ENCODE measurements at regions not wholly inside any gene's neighbourhood (a gene's known extent, or its start where the extent isn't known, plus 50 kb on each side); places are given as distances from the start of the nearest gene placed in this dataset.

GRCh38 chr3:34066328-34066727, 267.9 kb downstream of the PDCD6IP start:
- TF ChIP-seq, protein P1, sequence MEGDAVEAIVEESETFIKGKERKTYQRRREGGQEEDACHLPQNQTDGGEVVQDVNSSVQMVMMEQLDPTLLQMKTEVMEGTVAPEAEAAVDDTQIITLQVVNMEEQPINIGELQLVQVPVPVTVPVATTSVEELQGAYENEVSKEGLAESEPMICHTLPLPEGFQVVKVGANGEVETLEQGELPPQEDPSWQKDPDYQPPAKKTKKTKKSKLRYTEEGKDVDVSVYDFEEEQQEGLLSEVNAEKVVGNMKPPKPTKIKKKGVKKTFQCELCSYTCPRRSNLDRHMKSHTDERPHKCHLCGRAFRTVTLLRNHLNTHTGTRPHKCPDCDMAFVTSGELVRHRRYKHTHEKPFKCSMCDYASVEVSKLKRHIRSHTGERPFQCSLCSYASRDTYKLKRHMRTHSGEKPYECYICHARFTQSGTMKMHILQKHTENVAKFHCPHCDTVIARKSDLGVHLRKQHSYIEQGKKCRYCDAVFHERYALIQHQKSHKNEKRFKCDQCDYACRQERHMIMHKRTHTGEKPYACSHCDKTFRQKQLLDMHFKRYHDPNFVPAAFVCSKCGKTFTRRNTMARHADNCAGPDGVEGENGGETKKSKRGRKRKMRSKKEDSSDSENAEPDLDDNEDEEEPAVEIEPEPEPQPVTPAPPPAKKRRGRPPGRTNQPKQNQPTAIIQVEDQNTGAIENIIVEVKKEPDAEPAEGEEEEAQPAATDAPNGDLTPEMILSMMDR (conservative IDR thresholded peaks at IDR 0.05) = no peak
- no peak for TF ChIP-seq ZFX (IDR thresholded peaks at IDR 0.05)
